Astrocyte (in vitro differentiated cells and primary cell): ENCODE measurements at regions not wholly inside any gene's neighbourhood (a gene's known extent, or its start where the extent isn't known, plus 50 kb on each side); places are given as distances from the start of the nearest gene placed in this dataset.

Experiments
- DNase-seq: peaks from one replicate; pipeline ENCODE4 v3.0.0-alpha.2; 2010; ENCODE audit warnings: low read depth
- FAIRE-seq: peaks from 2 replicates; lab custom pipeline; 2011; peaks lifted over from hg19 to GRCh38; lab: Jason Lieb, UNC
- H2AFZ ChIP-seq: 2 replicates; pipeline ENCODE4 v1.6.0; 2012; ENCODE audit warnings: low read depth, low read length, inconsistent platforms
- H3K27ac ChIP-seq: 2 replicates; pipeline ENCODE4 v1.5.1; 2011; ENCODE audit warnings: low read depth, low read length, inconsistent platforms
- H3K27me3 ChIP-seq: 2 replicates; pipeline ENCODE4 v1.6.0; 2011; ENCODE audit warnings: low read length, inconsistent platforms; ENCODE audit not compliant: insufficient read depth
- H3K36me3 ChIP-seq: 2 replicates; pipeline ENCODE4 v1.5.1; 2011; ENCODE audit warnings: low read length, inconsistent platforms; ENCODE audit not compliant: insufficient read depth
- H3K4me1 ChIP-seq: 2 replicates; pipeline ENCODE4 v1.5.1; 2011; ENCODE audit warnings: low read length, inconsistent platforms; ENCODE audit not compliant: insufficient read depth
- H3K4me2 ChIP-seq: 2 replicates; pipeline ENCODE4 v1.6.0; 2012; ENCODE audit warnings: low read length, inconsistent platforms
- H3K4me3 ChIP-seq: 2 replicates; pipeline ENCODE4 v1.5.1; 2011; ENCODE audit warnings: low read depth, mild to moderate bottlenecking, low read length, inconsistent platforms; ENCODE audit not compliant: insufficient read depth
- H3K79me2 ChIP-seq: 2 replicates; pipeline ENCODE4 v1.6.0; 2012; ENCODE audit warnings: mild to moderate bottlenecking, low read length, inconsistent platforms; ENCODE audit not compliant: insufficient read depth
- H3K9ac ChIP-seq: 2 replicates; pipeline ENCODE4 v1.6.0; 2012; ENCODE audit warnings: mild to moderate bottlenecking, low read length, inconsistent platforms
- H3K9me3 ChIP-seq: 2 replicates; pipeline ENCODE4 v1.5.1; 2012; ENCODE audit warnings: low read depth, mild to moderate bottlenecking, low read length, inconsistent platforms; ENCODE audit not compliant: insufficient read depth
- H4K20me1 ChIP-seq: 2 replicates; pipeline ENCODE4 v1.6.0; 2012; ENCODE audit warnings: low read length, inconsistent platforms; ENCODE audit not compliant: insufficient read depth
- H3K27ac Mint-ChIP-seq: one replicate; pipeline ENCODE4 v1.8.0; 2021; ENCODE audit warnings: mild to moderate bottlenecking, mixed read lengths; ENCODE audit not compliant: unreplicated experiment
- H3K27me3 Mint-ChIP-seq: one replicate; pipeline ENCODE4 v1.8.0; 2021; ENCODE audit warnings: low read depth, mixed read lengths; ENCODE audit not compliant: unreplicated experiment
- H3K36me3 Mint-ChIP-seq: one replicate; pipeline ENCODE4 v1.8.0; 2021; ENCODE audit warnings: low read depth, mixed read lengths; ENCODE audit not compliant: unreplicated experiment
- H3K4me1 Mint-ChIP-seq: one replicate; pipeline ENCODE4 v1.8.0; 2021; ENCODE audit warnings: low read depth, mixed read lengths; ENCODE audit not compliant: unreplicated experiment
- H3K4me3 Mint-ChIP-seq: one replicate; pipeline ENCODE4 v1.8.0; 2021; ENCODE audit warnings: mild to moderate bottlenecking, moderate library complexity, mixed read lengths; ENCODE audit not compliant: unreplicated experiment
- H3K9me3 Mint-ChIP-seq: one replicate; pipeline ENCODE4 v1.8.0; 2021; ENCODE audit warnings: mild to moderate bottlenecking, mixed read lengths; ENCODE audit not compliant: unreplicated experiment
- CTCF ChIP-seq: IDR thresholded peaks from 2 replicates; pipeline ENCODE4 v1.5.1; 2011; ENCODE audit warnings: low read depth, mild to moderate bottlenecking, inconsistent platforms, low read length, moderate library complexity; ENCODE audit not compliant: insufficient read depth
- EZH2 ChIP-seq: IDR thresholded peaks from 2 replicates; pipeline ENCODE4 v1.6.1; 2012; ENCODE audit warnings: mild to moderate bottlenecking, low read length, inconsistent platforms; ENCODE audit not compliant: insufficient read depth

- Mint-ChIP-seq H3K9me3 (no peaks in the 10 kb centered on the region), H3K36me3 (no peaks in the 10 kb centered on the region), H3K27me3 (no peaks in the 10 kb centered on the region), H3K27ac (no peak overlapping the region), H3K4me3 (no peak overlapping the region), H3K4me1 (peaks cover 16% of the 10 kb centered on the region)
- H3K9ac ChIP-seq, result no peak overlapping the region
- no peak for DNase-seq
- H3K27ac ChIP-seq, result no peak overlapping the region
- H4K20me1 ChIP-seq, result no peaks in the 10 kb centered on the region
- FAIRE-seq, result no peak
- H2AFZ ChIP-seq, result no peak overlapping the region
- no peaks in the 10 kb centered on the region for H3K79me2 ChIP-seq
- no peaks in the 10 kb centered on the region for H3K9me3 ChIP-seq
- no peak overlapping the region for H3K4me3 ChIP-seq
- peaks cover 11% of the 10 kb centered on the region for H3K4me1 ChIP-seq
- TF ChIP-seq EZH2 (no peak), CTCF (no peak)
- H3K36me3 ChIP-seq, result no peaks in the 10 kb centered on the region
- H3K27me3 ChIP-seq, result no peaks in the 10 kb centered on the region
- no peak overlapping the region for H3K4me2 ChIP-seq
Measured at GRCh38 chr3:20404741-20405100, 218.7 kb upstream of the SGO1 start.

GRCh38 chr3:20403986-20404740 lies 218.2 kb upstream of the SGO1 start:
- H3K4me1 Mint-ChIP-seq, result peaks cover 16% of the 10 kb centered on the region
- Histone ChIP-seq H3K79me2 (no peaks in the 10 kb centered on the region), H4K20me1 (no peaks in the 10 kb centered on the region), H3K27me3 (no peaks in the 10 kb centered on the region), H3K27ac (no peak overlapping the region), H3K4me2 (no peak overlapping the region), H3K4me1 (peaks cover 11% of the 10 kb centered on the region), H3K4me3 (no peak overlapping the region), H2AFZ (no peak overlapping the region), H3K9ac (no peak overlapping the region), H3K36me3 (no peaks in the 10 kb centered on the region), H3K9me3 (no peaks in the 10 kb centered on the region)
- TF ChIP-seq CTCF, result no peak
- TF ChIP-seq EZH2, result no peak
- FAIRE-seq (no peak), DNase-seq (no peak)
- H3K27ac Mint-ChIP-seq, result no peak overlapping the region
- H3K27me3 Mint-ChIP-seq, result no peaks in the 10 kb centered on the region
- H3K4me3 Mint-ChIP-seq, result no peak overlapping the region
- no peaks in the 10 kb centered on the region for H3K36me3 Mint-ChIP-seq
- H3K9me3 Mint-ChIP-seq, result no peaks in the 10 kb centered on the region

- DNase-seq (no peak), FAIRE-seq (no peak)
- H3K4me3 ChIP-seq, result no peak overlapping the region
- no peaks in the 10 kb centered on the region for H3K36me3 Mint-ChIP-seq
- no peaks in the 10 kb centered on the region for H3K9me3 ChIP-seq
- no peak overlapping the region for H3K27ac ChIP-seq
- H3K9ac ChIP-seq, result no peak overlapping the region
- no peaks in the 10 kb centered on the region for H3K36me3 ChIP-seq
- no peaks in the 10 kb centered on the region for H3K79me2 ChIP-seq
- H4K20me1 ChIP-seq, result no peaks in the 10 kb centered on the region
- no peak overlapping the region for H3K4me2 ChIP-seq
- H3K27ac Mint-ChIP-seq, result no peak overlapping the region
- peaks cover 3% of the 10 kb centered on the region for H3K4me1 ChIP-seq
- no peaks in the 10 kb centered on the region for H3K27me3 Mint-ChIP-seq
- H3K27me3 ChIP-seq, result no peaks in the 10 kb centered on the region
- H3K4me1 Mint-ChIP-seq, result peaks cover 8% of the 10 kb centered on the region
- no peaks in the 10 kb centered on the region for H3K9me3 Mint-ChIP-seq
- H3K4me3 Mint-ChIP-seq, result no peak overlapping the region
- TF ChIP-seq CTCF (no peak), EZH2 (no peak)
- no peak overlapping the region for H2AFZ ChIP-seq
Measured at GRCh38 chr3:20401253-20401652, 215.2 kb upstream of the SGO1 start.
